HG03159 (cell line): ENCODE measurements at regions not wholly inside any gene's neighbourhood (a gene's known extent, or its start where the extent isn't known, plus 50 kb on each side); places are given as distances from the start of the nearest gene placed in this dataset.
"Not testable (repeated sequence)": the region's sequence is repeated elsewhere in the genome, so short reads cannot be mapped to it uniquely, and the experiment has no call there.

ENCODE experiments used
- ATAC-seq: cut with Tn5 transposase; IDR thresholded peaks from one replicate; pipeline ENCODE4 v1.9.1; 2021; ENCODE audit warnings: mild to moderate bottlenecking, moderate library complexity; ENCODE audit not compliant: unreplicated experiment

- ATAC-seq, result no peak
Measured at GRCh38 chr5:124554746-124555578, 191.5 kb downstream of the ZNF608 start.

GRCh38 chr5:124553911-124554310 lies 192.5 kb downstream of the ZNF608 start:
- ATAC-seq, result no peak

DNA sequence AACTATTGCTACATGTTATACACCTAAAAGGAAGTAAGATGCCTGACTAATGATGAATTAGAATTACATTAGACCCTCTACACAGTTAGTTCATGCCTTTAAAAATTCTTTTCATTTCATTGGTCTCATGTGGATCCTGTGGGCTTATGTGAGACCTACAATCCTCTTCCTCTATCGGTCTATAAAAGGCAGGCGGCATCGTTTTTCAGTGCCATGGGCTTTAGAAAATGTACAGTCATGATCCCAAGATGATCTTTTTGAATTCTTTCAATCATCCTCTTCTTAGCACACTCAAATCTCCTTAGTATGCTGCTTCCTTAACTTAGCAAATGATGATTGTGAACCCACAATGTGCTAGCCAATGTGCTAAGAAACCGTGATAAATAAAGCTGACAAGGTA lies 193.9 kb downstream of the ZNF608 start:
- ATAC-seq, result no peak

GRCh38 chr5:124551939-124552279 lies 194.5 kb downstream of the ZNF608 start:
- ATAC-seq, result no peak

- no peak for ATAC-seq
Measured at GRCh38 chr5:124550731-124551130, 195.7 kb downstream of the ZNF608 start.

- no peak for ATAC-seq
Measured at GRCh38 chr5:124549891-124550436, 196.5 kb downstream of the ZNF608 start.

DNA sequence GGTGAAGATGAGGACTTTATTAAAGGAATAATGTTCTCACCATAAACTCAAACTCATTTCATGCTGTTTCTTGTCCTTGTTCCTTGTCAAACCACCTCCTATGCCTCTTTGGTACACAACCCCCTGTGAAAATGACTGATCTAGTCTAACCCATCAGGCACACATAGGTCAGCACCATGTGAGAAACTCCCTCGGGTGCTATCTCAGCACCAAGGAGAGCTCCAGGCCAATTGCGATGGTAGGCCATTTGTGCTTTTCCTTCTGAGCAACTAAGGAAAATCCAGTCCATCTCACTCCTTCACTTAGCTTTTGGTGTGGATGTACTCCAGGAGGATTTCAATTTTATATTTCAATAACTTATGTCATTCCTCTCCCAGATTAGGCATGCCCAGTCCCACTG lies 199.8 kb downstream of the ZNF608 start:
- no peak for ATAC-seq

GRCh38 chr5:124544366-124545055 lies 201.9 kb downstream of the ZNF608 start:
- peak; percentile 91 for ATAC-seq

GRCh38 chr5:124538931-124539330 lies 207.5 kb downstream of the ZNF608 start:
- no peak for ATAC-seq

DNA sequence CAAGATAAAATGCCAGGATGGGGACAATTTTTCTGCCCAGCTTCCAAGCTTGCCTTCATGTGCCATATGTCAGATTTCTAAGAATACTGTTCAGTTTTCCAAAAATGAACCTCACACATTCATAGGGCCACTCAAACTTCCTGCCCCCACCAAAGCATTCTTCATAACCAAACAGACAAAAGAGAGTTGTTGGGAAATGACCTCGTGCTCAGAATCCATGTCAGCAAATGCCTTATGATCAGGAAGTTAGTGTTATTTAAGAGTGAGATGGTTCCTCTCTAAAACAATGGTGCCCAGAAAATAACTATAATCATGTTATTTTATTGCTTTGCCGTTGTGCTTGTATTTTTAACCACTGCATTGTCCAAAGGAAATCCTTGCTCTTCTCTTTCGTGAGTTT lies 208.2 kb downstream of the ZNF608 start:
- ATAC-seq, result no peak

GRCh38 chr5:124537522-124537921 lies 208.9 kb downstream of the ZNF608 start:
- no peak for ATAC-seq

- no peak for ATAC-seq
Measured at GRCh38 chr5:124537107-124537506, 209.3 kb downstream of the ZNF608 start.

GRCh38 chr5:124536333-124536732 lies 210.1 kb downstream of the ZNF608 start:
- no peak for ATAC-seq

GRCh38 chr5:124530916-124531315 lies 215.5 kb downstream of the ZNF608 start:
- ATAC-seq, result no peak

DNA sequence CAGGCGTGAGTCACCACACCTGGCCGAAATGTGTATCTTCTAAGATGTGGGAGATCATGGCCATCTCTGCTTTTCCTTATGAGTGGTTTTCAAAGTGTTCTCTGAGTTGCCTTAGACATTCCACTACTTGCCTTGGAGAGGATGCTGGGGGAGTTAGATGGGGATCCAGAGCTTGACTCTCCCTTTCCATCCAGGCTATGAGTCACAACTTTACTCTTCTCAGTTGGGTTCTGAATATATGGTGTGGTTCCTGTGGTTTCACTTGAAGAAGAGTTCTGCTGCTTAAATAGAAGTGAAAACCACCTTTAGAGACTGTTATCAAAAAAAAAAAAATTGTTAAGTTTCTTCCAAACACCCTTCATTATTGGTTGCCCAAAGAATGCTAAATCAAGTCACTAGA lies 217.6 kb downstream of the ZNF608 start:
- no peak for ATAC-seq

DNA sequence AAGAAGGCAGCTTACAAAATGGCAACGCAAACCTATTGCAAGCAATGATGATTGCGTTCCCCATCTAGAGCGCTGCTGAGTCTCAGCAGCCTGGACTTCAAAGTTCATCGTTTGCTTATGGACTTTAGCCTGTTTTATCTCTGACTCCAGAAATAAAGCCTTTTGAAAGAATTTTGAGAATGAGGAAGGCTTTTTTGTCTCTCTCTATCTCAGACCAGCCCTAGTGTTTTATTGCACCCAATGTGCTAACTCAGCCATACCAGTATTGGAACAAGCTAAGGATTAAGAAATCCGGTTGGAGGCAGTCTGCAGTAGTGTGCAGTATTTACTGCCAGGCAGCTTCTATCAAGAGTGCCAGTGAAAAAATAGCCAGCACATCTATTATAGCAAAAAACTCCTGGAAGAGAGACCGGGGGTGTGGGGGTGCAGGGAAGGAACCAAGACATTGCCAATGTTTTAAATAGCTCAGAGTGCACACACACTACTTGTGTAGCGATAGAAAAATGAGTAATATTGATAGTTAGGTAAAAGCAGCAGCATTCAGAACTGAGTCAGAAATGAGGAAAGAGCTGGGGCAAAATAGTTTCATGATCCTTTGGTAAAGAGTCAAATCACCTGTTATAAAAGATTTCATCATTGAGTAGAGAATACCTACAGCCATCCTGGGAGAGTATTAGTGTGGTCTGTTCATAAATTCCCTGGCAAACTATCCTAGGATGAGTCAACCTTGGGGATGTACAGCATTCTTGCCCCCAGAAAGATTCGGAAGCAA lies 219.0 kb downstream of the ZNF608 start:
- no peak for ATAC-seq

- ATAC-seq, result not testable (repeated sequence)
Measured at GRCh38 chr5:124526079-124526478, 220.4 kb downstream of the ZNF608 start.

- ATAC-seq, result peak; percentile 98
Measured at GRCh38 chr5:124524552-124525232, 221.7 kb downstream of the ZNF608 start.

DNA sequence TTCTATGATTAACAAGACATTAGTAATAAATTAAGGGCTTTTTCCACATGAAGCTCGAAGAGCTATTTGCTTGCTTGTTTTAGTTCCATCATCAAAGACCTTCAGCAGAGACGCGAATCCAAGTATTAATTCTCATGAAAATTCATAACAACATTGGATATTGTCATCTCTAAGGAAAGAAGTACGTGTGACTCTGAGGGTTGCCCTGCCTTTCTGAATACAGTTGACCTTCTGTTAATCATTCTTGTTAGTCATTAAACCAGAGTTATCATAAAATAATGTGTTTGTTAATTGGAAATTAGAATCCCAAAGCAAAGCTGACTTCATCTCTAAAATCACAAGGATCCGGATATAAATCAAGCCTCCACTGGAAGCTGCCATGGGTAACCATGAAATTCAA lies 222.5 kb downstream of the ZNF608 start:
- no peak for ATAC-seq

DNA sequence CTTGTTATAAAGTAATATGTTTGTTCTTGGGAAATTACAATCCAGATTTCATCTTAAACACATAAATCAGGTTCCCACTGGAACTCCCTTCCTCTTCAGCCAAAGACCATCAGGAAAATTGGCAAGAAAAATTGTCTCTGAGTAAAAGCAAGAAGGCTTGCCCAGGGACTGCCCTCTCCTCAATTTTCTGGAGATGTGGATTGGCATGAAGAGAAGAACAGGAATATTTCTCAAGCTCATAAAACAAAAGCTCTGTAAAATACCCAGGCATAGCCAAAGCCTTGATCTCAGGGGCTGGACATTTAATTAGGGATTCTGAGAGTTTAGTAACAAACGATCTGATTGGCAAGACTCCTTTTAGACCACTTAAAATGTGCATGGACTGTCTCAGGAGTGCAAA lies 223.4 kb downstream of the ZNF608 start:
- no peak for ATAC-seq
